Epithelial cell of proximal tubule (primary cell): ENCODE measurements at regions not wholly inside any gene's neighbourhood (a gene's known extent, or its start where the extent isn't known, plus 50 kb on each side); places are given as distances from the start of the nearest gene placed in this dataset.
A peak's percentile ranks its signal among the peaks of the same experiment; 100 is the strongest.

Experiments
- DNase-seq: peaks from one replicate; pipeline ENCODE4 v3.0.0-alpha.2; 2011; ENCODE audit warnings: low read depth
- H3K4me3 ChIP-seq: 2 replicates; pipeline ENCODE4 v1.5.1; 2011; ENCODE audit warnings: low read depth, mild to moderate bottlenecking, low read length
- CTCF ChIP-seq: conservative IDR thresholded peaks from 2 replicates; pipeline ENCODE4 v1.5.1; 2012; ENCODE audit warnings: low read depth, mild to moderate bottlenecking, low read length

- DNase-seq: peak; percentile 40
- no peak overlapping the region for H3K4me3 ChIP-seq
- TF ChIP-seq CTCF: no peak
These were observed 168.4 kb upstream of the MAP1B start for GRCh38 chr5:71938895-71939294.

GRCh38 chr5:71939452-71940230 lies 167.6 kb upstream of the MAP1B start:
- no peak for DNase-seq
- no peak overlapping the region for H3K4me3 ChIP-seq
- TF ChIP-seq CTCF: no peak

- no peak for DNase-seq
- TF ChIP-seq CTCF: no peak
- no peak overlapping the region for H3K4me3 ChIP-seq
These were observed 163.4 kb upstream of the MAP1B start for GRCh38 chr5:71943874-71944273.

- no peak for TF ChIP-seq CTCF
- H3K4me3 ChIP-seq: no peak overlapping the region
- no peak for DNase-seq
These were observed 161.8 kb upstream of the MAP1B start for GRCh38 chr5:71945436-71945835.

- no peak overlapping the region for H3K4me3 ChIP-seq
- TF ChIP-seq CTCF: no peak
- no peak for DNase-seq
These were observed 160.8 kb upstream of the MAP1B start for GRCh38 chr5:71946343-71947030.

- TF ChIP-seq CTCF: no peak
- H3K4me3 ChIP-seq: no peak overlapping the region
- DNase-seq: no peak
These were observed 159.1 kb upstream of the MAP1B start for GRCh38 chr5:71948206-71948605.
